Activated CD8-positive, alpha-beta memory T cell treated with anti-CD3 and anti-CD28 coated beads, Interleukin-2, amount 50 U/mL, for 4 hours (primary cell): ENCODE measurements at regions not wholly inside any gene's neighbourhood (a gene's known extent, or its start where the extent isn't known, plus 50 kb on each side); places are given as distances from the start of the nearest gene placed in this dataset.
"Not testable (repeated sequence)": the region's sequence is repeated elsewhere in the genome, so short reads cannot be mapped to it uniquely, and the experiment has no call there.

Experiments used
- DNase-seq: peaks from one replicate; pipeline ENCODE4 v3.0.0-alpha.2; 2020

DNA sequence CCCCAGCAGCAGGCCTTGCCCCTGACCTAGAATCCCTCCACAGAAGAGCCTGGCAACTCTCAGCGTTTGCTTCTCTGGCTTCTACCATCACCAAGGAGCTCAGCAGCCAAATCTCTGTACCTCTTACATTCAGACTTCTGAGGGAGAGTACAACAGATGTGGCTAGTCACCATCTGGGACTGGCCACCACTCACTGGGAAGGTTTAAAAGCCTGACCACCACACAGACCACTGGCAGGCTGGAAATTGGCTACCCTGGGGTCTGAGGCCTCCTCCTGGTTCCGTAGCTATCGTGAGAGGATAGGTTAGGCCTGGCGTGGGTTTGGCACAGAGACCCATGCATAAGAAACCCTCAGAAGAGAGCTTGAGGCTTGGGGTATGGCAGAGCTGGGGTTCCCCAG lies 478.5 kb upstream of the CADM1 start:
- DNase-seq = no peak

DNA sequence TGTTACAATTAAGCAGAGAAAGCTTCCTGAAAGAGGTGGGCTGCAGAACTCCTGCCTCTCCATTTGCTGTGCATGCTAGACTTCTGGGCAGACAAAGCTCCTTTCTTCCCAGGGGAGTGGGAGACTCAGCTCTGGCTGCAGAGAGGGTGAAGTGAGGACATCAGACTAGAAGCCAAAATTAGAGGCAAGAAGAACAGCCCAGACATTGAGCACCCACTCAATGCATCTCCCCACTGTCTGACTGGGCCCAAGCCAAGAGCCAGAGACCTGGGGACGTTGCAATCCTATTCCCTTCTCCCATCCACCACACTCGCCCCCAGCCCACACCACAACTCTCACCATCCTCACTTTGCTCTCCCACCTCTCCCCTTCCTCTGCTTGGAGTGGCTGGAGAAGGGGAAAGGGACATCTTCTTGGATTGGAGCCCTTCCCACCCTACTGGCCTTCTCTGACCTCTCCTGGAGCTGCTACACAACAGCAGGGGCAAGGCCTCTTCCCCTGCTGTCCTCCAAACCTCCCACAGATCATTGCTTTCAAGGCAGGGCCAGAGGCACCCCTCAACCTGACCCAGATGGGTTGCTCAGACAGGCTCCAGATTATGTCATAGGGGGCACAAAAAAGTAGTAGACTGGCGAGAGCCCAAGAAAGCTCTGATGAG lies 477.7 kb upstream of the CADM1 start:
- DNase-seq = no peak

DNA sequence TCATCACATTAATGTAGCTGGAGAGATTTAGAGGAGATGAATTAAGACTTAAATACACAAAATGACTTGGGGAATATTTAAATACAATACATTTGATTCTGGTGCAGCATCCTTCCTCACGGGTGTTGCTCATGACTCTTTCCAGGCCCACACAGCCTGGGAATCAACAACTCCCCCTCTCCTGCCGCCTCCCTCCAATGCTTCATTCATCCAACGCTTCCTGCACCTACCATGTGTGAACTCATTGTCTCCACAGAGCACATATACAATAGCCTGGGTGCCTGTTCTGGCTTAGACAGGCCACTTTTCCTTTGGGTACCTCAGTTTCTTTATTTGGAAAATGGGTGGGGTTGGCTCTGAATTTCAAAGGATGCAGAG lies 476.9 kb upstream of the CADM1 start:
- DNase-seq = no peak

DNA sequence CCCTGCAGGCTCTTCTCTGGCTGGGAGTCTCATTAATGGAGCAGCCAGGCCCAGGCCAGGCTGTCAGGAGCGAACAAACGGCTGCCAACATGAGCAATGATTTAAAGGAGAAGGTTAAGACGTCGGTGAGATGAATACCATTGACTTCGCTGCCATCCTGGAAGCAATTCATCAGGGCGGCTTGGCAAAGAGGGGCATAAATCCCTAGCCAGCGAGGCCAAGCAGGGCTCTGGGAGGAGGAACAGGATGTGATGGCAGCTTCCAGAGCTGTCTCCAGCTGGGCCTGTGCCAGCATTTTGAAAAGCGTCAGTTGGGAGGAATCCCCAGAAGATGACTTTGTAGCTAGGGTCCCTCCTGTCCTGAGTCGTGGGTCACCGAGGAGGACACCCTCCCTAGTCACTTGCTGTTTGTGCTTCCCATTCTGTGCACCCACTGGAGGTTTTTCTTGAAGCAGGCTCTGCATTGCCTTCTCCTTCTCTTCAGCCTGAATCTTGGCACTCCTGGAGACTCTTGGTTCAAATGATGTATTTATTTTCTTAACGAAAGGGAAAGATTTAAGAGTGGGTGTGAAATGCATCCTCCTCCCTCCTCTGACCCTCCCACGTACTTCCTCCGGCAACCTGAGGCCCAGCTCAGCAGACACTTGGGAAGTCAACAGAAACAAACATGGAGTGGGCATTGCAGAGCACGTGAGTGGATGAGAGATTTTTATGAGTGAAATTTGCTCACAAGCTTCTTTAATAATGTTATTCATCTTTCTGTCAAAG lies 476.3 kb upstream of the CADM1 start:
- DNase-seq = no peak

DNA sequence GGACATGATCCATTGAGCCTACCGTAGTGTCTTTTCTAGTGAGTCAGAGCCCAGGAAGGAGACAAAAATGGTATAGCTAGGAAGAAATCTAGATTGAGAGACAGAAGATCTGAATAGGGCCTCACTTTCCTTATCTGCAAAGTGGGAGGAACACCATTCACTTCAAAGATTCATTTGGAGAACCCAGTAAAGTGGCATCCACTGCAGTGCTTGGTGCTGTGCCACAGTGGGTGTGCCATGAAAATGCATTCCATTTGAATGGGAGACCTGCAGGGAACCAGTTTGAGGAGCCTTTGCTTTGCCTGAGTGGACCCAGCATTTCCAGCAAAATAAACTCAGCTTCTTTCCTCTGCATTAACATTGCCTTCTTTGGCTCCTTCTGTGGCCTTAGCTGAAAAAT lies 470.5 kb upstream of the CADM1 start:
- no peak for DNase-seq

DNA sequence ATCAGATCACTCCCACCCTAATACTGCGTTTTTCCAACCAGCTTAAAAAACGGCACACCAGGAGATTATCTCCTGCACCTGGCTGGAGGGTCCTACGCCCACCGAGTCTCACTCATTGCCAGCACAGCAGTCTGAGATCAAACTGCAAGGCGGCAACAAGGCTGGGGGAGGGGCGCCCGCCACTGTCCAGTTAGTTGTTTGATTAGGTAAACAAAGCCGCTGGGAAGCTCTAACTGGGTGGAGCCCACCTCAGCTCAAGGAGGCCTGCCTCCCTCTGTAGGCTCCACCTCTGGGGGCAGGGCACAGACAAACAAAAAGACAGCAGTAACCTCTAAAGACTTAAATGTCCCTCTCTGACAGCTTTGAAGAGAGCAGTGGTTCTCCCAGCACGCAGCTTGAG lies 463.0 kb upstream of the CADM1 start:
- DNase-seq = not testable (repeated sequence)

DNA sequence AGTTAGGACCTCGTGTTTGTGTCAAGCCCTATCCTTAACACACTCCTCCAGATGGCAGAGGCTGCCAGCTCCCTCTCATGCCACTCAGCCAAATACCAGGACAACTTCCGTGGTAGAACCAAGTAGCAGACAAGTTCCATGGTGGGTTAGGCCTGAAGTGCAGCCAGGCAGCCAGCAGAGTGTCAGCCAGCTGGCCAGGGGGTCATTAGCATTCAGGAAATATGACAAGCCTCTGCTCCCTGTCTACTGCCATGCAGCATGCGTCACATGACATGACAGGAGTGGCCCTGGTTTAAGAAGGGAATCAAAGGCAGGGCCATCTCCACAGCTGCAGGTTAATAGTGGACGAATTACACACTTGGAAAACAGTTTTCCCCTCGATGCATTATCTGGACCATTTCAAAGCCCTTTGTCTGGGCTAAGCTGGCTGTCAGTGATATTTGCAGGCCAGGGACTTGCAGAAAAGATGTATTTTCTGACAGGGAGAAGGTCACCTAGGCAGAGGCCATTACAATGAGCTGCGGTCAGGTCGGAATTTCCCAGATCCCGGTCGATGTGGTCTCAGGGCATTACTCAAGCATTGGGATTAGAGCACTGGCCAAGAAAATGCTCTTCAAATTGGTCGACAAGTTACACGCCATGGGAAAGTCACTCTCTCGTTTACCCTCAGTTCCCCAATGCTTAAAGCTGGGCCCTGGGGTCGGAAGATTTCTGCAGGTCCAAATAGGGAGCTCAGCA lies 461.7 kb upstream of the CADM1 start:
- no peak for DNase-seq

DNA sequence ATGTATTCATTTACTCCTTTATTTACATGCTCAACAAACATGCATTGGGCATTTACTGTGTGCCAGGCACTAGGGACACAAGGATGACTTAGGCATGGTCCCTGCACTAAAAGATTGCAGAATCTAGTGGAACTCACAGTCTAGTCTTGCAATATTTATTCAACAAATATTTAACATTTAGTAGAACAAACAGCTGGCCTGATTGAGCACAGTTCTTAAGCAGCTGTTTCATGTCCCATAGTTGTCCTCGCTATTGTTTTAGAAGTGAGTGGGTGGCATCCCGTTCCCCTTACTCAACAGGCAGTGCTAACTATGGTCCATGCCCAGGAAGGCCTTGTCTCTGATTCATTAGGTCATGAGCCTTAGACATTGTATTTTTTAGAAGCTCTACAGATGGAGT lies 459.9 kb upstream of the CADM1 start:
- DNase-seq = no peak

DNA sequence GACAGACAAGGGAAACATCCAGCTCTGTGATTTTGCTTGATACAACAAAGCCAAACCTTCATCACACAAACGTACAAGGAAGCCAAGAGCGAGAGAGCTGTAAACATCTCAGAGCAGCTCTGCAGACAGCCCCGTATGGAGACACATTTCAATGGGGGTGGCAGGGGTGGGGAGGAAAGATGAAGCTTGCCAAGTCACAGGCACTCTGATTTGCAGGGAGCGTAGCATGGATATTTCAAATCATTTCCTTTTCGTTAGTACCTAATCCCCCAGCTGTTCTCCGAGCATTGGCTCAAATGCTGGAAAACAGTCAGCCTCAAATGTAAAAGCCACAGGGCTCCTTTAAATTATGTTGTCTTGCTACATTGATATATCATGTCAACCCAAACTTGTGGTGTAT lies 458.9 kb upstream of the CADM1 start:
- no peak for DNase-seq

DNA sequence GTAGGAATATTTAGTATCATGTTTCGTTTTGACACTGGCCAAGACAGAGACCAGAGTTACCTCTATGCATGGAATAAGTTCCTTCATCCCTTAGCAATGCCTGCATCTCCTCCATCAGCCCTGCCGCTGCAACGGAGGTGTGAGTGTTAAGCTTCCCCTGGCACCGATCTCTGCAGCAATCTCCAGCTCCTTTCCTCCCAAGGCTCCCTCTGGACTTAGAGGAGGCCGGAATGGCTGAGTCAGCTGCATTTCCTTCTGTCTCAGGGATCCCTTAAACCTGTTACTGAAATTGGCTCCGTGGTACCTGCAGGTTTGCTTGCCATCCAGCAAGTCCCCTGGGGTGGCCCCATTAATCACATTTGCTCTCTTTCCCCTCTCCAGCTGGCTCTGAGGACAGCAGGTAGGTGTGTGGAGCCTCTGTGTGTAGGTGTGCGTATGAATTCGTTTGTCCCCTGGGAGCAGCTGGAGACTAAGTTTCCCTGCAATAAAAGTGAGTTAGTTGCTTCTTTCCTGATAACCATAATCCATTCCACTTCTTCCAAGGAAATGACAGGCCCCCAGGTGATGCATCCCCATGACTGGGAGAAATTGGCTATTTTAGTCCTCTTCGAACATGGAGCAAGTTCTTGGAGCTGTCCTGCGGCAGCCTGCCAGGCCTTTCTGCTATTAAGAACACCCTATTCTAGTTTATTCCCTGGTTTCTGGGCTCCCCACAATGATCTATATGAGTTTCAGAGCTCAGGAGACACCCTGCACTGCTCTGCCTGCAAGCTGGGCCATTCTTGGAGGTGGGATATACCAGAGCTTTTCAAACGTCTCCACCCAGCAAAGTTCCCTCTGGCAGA lies 457.2 kb upstream of the CADM1 start:
- no peak for DNase-seq

DNA sequence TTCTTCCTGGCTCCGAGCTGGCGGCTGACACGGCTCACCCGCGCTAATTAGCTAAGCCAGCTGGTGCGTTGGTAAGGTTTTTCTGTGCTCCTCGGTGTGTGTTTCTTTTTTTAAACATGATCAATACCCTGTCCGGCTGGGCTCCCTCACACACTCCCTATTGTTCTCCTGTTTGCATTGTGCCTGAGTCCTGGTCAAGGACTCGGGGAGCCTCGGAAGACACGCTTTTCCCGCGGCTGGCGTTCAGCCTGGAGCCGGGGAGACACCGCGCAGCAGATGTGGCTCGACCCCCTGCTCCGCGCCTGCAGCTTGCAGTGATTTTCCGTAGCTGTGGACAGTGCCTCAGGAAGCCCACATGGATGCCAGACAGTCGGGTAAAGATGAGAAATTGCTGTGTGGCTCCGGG lies 454.9 kb upstream of the CADM1 start:
- no peak for DNase-seq

DNA sequence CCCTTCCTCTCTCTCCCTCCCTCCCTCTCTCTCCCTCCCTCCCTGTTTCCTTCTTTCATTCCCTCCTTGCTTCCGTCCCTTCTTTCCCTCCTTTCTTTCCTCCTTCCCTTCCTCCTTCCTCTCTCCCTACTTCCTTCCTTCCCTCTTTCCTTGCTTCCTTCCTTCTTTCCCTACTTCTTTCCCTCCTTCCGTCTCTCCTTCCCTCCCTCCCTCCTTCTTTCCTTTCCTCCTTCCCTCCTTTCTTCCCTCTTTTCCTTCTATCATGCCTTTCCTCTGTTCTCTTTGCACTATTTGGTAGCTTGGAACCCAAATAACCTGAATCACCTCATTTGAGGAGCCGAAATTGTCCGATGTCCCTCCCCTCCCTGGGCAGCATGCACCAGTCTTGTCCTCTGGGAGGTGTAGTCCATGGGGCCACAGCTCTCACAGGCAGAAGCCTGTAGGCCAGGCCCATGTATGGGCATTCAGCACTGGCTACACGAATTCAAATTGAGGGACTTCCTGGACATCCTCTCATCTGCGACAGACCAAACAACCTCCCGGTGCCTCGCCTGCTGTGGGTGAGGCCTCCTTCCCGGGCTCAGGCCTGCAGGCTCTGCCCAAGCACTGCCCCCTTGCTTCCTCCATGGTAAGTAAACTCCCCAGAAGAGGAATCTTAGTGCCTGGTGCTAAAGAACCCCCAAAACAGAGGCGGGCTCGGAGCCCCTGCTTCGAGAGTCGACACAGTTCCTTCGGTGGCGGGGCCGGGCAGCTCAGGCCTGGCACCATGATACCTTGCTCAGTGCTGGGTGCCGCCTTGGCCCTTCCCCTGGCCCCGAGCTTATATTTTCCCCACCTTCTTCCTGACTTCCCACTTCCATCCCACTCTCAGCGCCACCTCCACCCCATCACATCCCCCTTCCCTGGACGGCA lies 454.1 kb upstream of the CADM1 start:
- DNase-seq = no peak

DNA sequence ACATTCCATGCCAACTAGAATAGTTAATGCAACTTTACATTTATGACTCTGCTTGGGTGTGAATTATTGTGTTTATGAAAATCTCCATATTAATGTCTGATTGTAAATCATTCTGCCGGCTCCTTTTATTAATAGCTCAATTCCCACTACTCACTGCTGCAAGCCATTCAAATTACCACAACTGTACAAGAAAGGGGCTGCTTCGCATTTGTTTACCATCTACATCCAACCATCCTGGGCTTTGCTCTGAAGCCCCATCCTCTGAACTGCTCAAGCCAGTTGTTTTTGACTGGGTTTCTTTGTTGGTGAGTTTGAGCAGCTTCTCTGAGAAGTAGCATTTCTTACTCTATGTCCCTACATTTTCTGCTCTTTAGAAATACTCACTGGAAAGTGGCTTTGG lies 451.6 kb upstream of the CADM1 start:
- DNase-seq = no peak

DNA sequence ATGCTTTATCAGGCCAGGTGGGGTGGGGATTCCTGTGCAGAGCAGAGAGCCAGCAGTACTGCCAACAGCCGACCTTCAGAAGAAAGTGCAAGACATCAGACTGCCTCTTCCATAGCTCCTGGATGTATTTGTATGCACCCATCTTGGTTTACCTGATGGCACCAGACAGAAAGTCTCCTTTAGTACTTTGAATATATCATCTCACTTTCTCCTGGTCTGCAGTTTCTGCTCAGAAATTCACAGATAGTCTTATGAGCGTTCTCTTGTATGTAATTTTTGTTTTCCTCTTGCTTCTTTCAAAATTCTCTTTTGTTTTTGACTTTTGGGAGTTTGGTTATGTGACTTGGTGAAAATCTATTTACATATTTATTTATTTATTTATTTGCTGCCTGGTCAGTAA lies 446.4 kb upstream of the CADM1 start:
- no peak for DNase-seq

DNA sequence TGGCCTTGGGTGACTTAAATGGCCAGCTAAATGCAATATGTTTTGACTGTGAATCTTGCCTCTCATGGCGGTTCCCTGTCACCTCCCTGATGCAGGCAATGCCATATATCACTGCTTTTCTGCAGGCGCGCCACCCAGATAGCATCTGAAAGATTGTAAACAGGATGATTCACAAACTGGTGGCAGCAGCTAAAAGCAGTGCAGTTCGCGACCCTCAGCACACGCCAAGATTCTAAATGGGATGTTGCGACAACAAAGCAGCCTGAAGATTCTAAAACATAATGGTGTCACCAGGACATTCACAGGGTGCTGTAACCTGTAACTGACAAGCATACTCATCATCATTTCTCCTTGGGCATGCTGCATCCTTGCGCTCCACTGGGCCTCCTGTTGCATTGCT lies 440.4 kb upstream of the CADM1 start:
- no peak for DNase-seq

DNA sequence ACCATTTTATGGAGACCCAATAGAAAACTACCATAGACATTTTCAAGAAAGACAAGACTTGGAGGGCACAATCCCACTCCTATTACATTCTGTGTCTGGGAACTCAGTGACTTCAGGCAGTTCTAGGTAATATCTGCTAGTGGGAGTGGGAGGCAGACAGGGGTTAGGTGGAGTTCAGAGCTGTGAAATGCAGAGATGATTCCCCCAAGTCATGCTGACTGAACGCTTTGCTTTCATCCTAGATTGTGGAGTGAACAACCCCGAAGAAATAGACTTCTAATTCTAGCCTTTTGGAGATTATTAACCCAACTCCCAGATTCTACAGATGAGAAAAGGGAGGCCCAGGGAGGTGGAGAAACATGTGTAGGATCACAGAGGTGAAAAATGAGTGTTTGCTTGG lies 437.8 kb upstream of the CADM1 start:
- DNase-seq = no peak

DNA sequence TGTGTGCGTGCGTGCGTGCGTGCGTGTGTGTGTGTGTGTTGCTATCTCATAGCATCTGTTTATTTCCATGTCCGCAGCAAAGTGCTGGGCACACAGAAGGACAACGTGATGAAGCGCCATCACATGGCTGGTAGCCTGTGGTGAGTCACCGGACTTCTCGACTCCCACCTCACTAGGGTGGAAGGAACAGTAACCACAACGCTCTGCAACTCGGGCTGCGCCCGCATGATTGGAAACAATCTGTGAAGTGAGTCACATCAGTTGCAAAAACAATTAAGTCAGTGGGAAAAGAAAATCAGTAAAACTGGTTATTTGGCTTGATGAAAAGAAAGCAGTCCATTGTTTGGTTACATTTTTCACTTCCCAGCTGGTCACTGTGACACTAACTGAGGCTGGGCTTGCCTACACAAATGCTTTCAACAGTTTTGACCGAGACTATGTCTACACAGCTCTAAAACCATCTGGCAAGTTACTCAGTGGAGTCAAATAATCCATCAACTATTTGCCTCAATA lies 437.3 kb upstream of the CADM1 start:
- DNase-seq = no peak

DNA sequence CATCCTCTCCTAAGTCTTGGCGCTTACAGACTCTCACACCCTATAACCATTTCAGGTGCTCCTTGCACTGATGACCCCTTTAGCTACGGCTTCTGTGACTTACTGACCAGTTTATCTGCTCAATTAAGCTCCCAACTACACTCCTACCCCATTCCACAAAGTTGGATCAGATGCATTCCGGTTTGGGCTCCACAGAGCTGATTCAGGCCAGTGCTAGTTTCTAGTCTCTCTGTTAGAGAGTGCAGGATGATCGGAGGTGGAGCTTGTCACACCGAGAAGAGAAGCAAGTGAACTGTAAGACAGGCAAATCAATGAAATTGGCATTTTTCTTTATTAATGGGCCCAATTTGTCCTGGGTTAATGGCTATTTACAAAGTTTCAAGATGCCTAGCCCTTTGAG lies 436.8 kb upstream of the CADM1 start:
- DNase-seq = no peak

DNA sequence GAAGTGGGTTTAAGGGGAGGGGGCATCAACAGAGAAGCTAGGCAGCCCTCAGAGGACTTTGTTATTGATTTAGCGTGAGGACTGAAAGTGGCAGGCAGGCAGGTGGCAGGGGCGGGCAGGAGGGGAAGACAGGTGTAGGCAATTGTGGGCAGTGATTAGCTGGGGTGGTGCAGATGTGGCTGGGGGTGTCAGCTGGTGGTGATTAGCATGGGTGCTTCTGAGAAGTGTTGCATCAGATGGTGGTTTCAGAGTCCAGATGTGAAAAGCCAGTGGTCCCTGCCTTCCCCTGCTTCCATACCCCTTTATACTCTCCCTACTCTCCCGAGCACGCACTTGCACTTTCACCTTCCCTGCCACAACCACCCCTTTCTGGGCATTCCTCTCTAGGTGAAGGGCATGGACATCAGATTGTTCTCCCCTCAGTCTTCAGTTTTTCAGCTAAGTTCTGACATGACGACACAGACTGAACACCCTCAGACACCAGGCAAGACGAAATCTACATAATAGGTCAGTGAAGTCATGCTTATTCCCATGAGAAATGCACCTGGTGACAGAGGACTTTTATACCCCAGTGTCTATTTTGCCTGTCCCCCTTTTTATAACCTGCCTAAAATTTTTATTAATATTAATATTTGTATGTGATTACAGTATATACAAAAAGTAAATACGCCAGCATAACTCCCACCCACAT lies 435.7 kb upstream of the CADM1 start:
- DNase-seq = no peak

DNA sequence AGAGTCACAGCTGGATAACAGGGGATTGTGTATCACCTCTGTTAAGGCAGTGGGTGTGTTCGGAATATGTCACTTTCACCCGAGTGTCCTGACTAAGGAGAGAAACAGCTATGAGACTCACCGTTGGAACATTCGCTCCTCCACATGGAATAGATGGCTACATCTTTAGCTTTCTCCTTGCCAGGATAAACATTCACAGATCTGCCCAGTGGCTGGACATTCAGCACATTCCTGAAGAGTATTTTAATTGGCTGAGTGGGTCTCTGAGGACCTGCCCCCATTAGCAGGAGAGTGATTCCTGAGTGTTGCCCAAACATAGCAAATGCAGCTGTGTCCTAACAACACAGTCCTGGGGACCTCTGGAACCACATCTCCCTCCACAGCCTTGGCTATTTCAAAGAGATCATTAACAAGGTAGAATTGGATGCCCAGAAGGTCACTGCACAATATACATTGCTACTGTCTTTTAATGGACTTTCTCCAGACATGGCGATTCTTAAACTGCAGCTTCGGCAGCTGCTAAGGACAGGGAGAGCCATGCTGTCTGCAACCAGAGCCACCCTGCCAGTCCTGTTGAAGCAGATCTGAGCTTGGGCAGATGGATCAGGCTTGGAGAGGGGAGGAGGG lies 435.0 kb upstream of the CADM1 start:
- no peak for DNase-seq

DNA sequence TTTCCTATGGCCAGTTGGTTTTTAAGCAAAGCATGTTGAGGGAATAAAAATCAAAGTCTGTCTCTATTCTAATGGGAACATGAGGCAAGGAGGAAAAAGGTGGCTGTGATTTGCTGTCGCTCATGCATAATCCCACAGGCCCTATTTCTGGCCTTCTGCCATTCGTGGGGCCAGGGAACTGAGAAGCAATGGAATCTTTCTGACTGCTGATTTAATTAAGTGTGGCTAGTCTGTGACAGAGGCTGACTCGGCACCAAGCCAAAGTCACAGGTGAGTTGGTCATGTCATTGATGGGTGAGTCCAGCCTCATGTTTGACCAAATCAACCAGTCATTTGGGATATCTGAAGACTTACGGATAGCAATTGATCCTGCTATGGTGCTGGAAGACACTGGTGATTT lies 429.3 kb upstream of the CADM1 start:
- no peak for DNase-seq
